Stimulated activated naive CD8-positive, alpha-beta T cell treated with anti-CD3 and anti-CD28 coated beads, Interleukin-15, Interleukin-2, amounts not matched to agents 100 U/mL and 50 U/mL, for 24 hours (primary cell): ENCODE measurements at regions not wholly inside any gene's neighbourhood (a gene's known extent, or its start where the extent isn't known, plus 50 kb on each side); places are given as distances from the start of the nearest gene placed in this dataset.

Experiments
- ATAC-seq: fragments of 150-1000 bp; cut with Tn5 transposase; one replicate; pipeline ENCODE4 v1.10.0; 2021
- DNase-seq: peaks from one replicate; pipeline ENCODE4 v3.0.0; 2021

DNA sequence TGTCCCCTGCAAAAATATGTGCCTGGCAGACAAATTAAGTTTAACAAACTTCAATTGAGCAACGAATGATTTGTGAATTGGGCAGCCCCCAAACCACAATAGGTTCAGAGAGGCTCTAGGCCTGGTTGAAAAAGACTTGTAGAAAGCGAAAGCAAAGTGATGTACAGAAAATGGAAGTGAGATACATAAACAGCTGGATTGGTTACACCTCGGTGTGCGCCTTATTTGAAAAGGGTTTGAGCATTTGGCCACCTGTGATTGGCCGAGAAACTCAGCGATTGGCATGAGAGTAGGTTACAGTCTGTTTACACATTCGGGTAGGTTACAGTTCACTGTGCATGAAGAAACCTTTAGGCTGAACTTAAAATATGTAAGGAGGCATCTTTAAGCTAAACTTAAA is 136.9 kb downstream of the CD83 start:
- peak; percentile 40 for ATAC-seq
- no peak for DNase-seq

DNA sequence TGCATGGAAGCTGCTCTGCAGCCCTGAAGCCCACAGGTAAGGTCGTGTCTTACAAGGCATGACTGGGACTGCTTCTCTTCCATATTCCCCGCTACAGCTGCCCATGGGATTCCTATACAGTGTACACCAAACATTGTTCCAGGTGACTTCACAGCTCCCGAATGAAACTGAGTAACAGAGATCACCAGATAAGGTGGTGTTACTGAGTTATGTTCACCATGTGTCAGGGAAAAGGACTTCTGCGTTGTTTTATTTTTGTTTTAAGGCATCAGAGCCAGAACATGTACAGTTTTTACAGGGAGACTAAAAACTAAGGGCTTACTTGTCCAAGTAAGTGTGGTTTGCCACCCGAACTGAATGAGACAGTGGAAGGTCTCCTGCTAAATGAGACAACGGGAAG is 138.3 kb downstream of the CD83 start:
- no peak for ATAC-seq

DNA sequence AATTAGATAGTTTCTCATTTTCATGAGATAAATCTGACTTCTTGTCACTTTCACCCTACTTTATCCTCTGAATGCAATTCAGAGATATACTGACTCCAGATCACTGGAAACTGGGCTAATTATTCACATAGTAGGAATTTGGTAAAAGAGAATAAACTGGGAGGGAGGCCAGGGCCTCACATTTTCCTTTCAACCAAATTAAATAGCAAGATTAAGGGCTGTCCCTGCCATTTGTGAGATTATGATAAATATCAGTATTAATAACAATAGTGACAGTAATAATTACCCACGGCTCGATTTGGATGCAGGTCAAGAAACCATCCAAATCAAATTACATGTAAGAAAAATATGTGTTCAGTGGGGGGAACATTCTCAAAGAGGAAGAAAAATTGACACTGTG is 140.5 kb downstream of the CD83 start:
- DNase-seq (no peak), ATAC-seq (no peak)

More for the DNA sequence above, 138.3 kb downstream of the CD83 start:
- DNase-seq: no peak

DNA sequence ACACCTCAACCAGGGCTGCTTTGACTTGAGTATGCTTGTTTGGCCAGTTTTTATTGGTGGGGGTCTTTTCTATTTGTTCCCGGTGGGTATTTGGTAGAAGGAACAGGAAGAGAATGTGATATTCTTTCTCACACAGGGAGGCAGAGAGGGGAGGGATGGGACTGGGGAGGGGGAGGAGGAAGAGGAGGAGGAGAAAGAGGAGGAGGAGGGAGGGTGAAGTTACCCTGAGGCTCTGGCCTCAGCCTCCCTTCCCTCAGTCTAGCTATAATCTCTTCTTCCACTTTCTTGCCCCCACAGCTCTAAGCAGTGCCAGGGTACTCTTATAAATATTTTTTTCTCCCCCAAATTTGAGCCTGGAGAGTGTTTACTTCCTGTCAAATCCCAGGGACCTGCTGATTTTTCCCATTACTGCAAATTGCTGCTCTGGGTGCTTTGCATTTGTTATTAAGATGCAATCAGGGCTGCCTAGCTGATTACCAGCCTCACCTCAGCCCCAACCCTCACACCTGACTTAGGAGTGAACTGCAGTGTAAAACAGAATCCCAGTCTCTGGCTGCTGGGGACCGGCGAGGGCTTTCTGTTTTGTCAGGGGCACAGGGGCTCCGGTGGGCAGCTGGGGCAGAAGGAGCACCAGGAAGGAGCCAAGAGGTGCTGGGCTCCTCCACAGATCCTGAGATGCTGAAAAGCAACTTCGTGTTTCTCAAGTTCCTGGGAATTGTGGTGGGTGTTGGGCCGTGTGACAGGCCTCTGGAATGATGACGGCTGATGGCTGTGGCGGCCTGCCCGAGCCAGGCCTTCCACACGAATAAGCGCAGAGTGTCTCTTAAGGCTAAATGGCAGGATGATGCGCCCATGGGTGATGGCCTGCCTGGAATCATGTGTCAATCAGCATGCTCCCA is 141.4 kb downstream of the CD83 start:
- ATAC-seq: no peak

DNA sequence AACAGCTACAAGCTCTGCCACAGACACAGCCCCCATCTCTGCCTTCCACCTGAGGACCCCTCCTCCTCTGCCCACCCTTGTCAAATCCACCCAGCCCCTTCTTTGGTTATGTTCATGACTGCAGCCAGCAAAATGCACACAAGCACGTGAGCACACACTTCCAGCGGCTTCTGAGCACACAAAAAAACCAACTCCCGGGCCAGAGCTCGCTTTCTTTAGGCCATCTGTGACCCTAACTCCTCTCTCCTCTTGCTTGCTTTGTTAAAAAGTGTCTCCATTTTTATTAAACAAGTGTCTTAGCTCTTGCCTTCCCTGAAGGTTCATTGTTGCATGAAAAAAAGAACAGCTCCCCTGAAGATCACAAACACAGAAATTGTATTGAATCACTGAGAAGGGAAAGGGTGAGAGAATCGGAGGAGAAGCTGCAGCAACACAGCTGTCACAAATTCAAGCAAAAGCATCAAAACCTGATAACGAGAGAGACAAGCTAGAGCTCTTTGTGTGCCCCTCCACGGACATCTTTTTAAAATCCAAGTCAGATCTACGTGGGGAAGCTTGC is 142.1 kb downstream of the CD83 start:
- no peak for DNase-seq
- no peak for ATAC-seq

More for the DNA sequence above, 141.4 kb downstream of the CD83 start:
- no peak for DNase-seq

DNA sequence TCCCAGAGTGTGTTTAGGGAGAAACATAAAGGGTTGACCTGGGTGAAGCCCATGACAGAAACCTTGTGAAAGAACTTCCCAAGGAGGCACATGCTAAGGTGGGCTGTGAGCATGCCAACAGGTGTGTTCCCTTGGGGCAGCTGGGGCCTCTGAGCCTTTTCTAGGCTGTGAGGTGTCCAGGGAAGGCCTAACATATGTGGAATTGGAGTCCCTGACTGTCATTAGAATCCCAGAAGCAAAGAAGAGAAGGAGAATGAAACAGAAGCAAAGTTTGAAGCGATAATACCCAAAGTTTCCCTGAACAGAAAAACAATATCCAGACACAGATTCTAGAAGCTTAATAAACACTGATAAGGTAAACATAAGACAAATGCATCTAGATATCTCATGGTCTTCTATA is 143.3 kb downstream of the CD83 start:
- DNase-seq (no peak), ATAC-seq (no peak)

DNA sequence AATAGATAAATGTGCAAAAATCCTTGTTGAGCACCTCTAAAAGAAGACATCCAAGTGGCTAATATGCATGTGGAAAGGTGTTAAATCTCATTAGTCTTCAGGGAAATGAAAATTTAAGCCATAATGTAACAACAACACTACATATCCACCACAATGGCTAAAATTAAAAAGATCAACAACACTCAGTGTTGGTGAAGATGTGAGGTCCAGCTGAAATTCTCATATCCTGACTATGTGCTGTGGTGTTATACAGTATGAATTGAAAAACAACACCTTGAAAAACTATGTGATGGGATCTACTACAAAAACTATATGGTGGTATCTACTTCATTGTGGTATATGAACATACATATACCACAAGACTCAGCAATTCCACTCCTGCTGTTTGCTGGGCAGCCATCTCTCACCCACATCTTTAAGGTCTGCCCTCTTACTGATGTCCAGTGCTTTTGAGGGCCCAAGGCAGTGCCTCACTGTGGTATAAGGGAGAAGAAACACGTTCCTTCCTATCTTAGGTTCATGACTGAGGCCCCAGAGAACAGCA is 146.4 kb downstream of the CD83 start:
- ATAC-seq: no peak
- no peak for DNase-seq

DNA sequence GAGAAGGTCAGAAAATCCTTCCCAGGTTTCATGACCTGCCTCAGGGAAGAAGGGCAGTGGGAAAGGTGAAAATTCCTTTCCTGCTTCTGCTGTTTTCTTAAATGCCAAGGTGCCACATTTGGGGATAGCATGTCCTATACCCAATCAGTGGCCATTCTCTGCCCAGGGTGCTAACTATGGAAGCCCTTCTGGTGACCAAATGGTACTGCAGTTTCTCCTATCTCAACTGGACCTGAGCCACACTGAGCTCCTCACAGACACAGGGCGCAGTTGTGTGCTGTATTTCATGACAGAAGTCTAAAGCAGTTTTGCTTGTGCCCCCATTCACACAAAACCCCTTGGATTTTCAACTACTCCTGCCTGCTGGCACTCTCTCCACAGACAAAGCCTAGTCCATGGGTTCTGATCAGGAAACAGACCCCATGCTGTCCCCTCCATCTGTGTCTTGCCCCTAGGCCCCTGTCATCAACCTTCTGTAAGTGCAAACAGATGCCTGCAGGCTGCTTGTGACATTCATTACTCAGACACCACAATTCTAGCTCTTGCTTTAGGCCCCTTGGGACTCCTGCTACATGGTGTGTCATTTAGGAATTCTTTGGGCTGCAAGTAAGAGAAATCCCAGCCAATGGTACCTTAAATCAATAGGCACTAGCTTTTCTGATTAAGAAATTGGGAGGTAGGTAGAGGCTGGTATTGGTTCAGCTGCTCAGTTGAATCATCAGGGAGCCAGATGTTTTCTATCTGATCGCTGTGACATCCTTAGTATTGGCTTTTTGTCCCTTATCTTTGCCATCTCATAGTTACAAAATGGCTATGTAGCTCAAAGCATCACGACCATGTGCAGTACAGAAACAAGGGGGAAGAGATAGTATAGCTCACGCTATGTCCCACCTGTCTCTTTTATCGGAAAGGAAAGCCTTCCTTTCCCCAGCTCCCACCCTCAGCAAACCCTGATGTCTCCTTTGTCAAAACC is 147.8 kb downstream of the CD83 start:
- DNase-seq (no peak), ATAC-seq (no peak)

DNA sequence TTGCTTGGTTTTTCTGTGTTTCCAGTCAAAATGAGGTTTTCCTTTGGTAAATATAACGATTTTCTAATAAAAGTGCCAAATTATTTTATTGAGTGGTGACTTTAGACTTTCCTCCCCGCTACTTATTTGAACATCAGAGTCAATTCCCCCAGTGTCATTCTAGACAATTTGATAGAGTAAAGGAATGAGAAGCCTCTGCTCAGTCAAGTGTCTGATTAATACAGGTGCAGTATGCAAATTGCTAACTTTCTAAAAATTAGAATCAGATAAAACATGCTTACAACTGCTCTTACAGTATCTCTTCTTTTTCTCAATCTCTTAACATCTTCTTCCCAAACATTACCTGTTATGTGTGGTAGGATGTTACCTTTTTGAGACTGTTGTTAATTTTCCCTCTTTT is 148.7 kb downstream of the CD83 start:
- ATAC-seq (no peak), DNase-seq (no peak)

DNA sequence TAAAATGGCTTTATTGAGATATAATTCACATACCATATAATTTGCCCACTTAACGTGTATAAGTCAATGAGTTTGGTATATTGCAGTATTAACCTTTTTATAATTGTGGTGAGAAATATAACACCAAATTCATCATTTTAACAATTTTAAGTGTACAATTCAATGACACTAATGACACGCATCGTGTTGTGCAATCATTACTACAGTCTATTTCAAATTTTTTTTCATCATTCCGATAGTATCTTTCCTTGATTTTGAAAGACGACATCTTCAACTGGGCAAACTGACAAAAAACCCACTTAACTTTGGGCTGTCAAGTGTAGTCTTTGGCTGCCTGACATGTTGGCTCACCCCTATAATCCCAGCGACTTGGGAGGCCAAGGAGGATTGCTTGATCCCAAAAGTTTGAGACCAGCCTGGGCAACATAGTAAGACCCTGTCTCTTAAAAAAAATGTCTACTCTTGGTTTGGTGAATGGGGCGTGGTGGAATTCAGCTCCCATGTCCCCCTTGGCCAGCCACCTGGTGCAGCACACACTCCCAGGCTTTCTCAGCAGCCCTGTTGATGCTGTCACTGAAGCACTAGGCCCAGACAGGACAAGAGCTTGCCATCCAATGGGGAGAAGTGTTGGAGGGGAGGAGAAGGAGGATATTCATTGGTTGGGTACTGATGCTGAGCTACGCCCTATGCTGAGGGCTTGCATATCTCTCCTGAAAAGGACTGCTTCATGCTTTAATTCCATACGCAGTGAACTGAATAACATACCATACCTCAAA is 150.5 kb downstream of the CD83 start:
- no peak for ATAC-seq
- no peak for DNase-seq

DNA sequence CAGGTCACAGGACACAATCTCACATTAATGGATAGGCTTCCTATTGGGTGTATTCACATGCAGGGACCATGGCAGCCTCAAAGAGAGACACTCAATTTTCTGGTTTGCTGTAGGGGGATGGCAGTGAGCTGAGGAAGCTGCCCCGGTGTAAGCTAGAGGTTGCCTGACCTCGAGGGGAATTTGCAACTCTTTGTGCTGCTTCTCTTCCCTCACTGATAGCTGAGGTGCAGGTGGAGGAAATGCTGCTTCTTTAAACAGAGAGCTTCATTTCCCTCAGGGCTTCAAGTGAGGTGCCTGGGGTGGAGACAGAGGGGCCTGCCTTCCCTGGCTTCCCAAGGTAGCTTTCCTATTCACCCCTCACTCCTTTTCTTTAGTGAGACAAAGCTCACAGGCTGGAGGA is 151.9 kb downstream of the CD83 start:
- no peak for ATAC-seq

DNA sequence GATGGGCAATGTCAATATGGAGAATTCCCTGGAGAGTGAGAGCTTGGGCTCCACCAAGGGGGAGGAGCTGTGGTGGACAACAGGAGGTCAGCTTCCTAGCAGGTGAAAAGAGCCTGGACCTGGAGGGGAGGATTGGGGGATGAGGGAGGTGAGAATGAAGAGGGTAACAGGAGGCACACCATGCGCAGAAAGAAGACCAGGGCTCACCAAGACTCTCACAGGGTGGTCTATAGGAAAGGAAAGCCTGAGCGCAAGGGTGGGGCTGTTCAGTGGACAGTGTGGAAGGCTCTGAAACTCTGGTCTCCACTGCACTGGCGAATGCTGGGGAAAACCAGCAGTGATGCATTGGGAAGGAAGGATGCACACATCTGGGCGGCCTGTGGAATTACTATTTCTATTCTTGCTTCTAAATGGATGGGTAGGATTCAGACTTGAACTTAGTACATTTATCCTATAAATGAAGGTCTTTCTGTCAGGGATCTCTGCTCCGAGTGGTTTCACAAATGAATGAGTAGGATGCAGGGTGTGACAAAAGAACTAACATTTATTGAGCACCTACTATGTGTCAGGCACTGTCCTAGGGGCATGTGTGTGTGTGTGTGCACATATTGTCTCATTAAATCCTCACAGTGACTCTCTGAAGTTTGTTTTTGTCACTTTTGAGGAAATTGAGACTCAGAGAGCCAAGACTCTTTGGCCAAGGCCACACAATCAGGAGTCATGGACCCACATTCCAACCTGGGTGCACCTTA is 152.7 kb downstream of the CD83 start:
- no peak for DNase-seq
- ATAC-seq: no peak

More for the DNA sequence above, 151.9 kb downstream of the CD83 start:
- DNase-seq: no peak

DNA sequence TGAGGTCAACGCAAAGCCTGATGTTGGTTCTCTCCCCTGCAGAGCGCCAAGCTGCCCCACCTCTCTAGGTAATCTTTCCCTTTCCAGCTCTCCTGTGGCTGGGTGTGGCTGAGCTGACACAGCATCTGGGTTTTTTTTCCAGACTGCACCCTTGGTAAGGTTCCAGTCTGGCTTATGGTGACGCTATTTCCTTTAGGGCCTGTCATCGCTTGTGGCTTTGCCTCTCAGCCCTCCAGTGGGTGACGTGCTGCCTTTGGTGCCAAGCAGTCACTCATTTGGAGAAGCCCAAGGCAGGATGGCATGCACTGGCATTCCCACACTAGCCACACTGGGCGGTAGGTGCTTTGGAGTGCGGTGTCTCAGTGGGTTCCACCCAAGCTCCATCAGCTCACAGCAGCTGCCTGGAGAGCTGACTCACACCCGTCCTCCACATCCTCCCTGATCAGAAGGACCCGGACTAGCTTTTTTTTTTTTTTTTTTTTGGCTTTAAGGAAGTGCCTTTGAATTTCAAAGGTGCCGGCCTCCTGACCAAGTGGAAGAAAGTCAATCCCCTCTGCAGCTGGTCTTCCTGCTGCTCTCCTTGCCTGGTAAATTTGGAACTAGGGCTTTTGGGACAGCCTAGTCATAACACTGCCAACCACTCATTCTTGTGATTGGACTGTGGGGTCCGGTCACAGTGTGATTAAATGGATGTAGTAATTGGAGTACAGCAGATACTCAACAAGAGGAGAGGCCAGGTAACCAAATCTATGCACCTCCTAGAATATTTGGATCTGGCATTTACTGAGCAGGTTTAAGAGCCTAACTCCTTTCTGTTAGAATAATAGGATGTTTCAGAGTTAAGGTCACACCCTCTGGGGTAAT is 153.6 kb downstream of the CD83 start:
- peak; percentile 66 for DNase-seq
- ATAC-seq: peak; percentile 91

DNA sequence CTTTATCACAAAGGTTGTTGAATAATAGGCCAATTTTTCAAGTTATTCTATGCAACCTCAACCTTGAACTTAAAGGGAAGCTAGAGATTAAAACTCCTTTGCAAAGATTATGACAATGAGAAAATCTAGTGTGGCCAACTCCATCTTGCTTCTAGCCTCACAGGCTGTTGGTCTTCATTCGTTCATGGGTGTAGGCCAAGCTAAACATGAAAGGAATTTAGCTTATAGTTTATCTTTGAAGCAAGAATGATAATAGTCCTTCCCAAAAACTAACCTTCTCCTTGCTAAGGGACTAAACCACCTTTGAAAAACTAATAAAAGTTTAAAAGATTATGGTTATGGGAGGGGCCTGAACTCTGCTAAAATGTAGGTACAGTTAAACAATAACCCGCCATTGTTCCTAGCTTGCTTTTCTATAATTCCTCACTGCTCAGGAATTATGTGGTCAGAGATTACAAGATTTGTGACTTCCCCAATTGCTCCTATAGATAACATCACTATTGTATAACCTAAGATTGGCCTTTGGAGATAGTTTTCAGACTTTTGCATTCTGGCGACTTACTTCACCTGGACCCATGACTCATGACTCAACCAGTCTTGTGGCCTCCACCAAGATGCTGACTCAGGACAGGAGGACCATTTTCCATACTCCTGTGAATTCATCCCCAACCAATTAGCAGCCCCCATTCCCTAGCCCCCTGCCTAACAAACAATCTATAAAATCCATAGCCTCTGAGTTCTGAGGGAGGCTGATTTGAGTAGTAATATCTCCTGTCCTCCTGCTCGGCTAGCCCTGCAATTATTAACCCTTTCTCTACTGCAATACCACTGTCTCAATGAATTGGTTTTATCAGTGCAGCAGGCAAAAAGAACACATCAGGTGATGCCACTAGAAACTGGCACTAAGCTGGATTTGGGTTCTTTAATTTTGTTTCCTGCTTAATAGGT is 154.5 kb downstream of the CD83 start:
- DNase-seq (no peak), ATAC-seq (no peak)

DNA sequence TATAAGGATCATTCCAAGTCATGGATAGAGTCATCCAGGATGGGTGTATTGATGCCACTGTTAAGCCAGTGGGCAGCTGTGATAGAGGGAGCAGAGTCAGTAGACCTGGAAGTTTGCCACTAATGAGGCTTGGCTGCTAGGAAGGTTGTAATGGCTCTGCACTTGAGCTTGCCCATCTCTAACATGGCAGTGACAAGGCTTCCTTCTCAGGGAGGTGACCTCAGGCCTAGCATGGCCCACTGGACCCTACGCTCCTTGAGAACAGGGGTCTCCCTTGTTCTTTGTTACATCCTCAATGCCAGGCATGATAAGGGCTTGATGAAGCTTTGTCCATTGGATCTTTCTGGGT is 155.1 kb downstream of the CD83 start:
- DNase-seq (no peak), ATAC-seq (no peak)

DNA sequence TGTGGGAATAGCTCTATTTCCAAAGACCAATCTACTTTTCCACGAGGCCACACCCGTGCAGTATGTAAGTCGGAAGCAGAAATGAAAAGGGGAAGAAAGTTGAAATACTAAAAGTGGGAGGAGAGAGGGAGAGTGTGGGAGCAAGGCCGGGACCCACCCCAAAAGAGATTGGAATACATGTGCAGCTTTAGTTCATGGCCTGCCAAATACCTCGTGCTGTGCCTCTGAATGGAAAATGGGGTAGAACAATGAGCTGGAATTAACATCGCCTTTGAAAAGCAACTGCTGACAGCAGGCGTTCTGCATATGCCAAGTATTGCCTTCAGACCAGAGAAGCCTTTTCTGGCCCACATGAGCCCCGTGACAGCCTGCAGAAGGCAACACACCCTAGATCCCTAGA is 155.6 kb downstream of the CD83 start:
- DNase-seq: no peak
- ATAC-seq: no peak

DNA sequence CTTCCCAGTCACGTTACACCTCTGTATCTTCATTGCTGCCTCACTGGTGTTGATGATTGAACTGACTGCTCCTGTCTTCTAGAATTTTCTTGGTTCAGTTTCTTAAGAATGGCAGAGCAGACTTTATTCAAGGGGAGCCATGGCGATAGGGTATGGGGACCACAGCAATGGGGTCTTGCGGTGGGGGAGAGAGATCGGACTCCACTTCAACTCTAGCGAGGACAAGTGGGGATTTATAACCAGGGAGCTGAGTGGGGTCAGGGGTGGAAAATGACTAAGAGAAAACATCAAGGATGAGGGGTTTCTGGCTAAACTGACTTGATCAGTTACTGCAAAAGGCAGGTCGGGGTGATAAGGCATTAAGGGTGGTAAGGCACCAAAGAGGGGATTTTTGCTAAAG is 156.4 kb downstream of the CD83 start:
- DNase-seq: no peak
- no peak for ATAC-seq

DNA sequence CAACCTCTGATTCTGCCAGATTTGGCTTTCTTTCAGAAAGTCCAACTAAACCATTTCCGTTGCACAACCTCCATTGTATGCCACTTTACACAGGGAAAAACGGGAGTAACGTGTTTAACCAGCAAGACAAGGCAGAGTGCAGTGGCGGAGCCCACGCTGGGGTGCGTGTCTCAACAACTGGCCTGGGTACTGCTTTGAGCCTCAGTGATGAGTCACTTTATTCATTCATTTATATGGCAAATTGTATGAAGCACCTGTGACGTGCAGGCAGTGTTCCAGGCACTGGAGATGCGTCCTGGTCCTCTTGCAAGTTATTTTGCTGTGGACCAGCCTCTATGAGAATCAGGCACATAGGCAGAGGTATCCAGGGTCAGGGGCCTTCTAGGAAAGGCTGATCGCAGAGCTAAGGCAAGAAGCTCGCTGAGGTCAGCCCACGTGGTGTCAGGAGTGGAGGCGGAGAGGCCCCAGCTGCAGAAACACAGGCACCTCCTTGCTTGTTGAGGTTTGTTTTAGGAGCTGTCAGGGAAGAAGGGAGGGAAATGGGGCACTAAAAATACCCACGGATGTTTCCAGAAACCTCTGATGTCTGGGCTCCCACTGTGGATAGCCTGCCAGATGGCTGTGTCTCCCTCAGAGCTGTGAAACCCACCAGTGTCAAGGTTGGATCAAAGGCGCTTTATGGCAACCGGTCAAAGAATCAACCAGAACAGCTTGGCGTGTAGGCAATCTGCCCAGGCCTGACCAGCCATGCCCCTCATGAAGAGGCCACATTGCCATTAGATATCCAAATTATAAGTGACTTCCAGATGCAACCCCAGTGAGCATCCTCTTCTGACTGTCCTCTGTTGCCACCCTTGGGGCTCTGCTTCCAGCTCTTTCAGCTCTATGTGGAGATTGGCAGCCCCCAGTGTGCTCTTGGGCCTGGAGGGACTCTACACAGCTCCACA is 157.2 kb downstream of the CD83 start:
- DNase-seq (no peak), ATAC-seq (no peak)
